LNCaP clone FGC (cell line): ENCODE measurements at regions not wholly inside any gene's neighbourhood (a gene's known extent, or its start where the extent isn't known, plus 50 kb on each side); places are given as distances from the start of the nearest gene placed in this dataset.
"Not testable (repeated sequence)": the region's sequence is repeated elsewhere in the genome, so short reads cannot be mapped to it uniquely, and the experiment has no call there.

ENCODE experiments used
- DNase-seq: peaks from one replicate; pipeline ENCODE4 v3.0.0-alpha.2; 2011; ENCODE audit warnings: low read depth
- H3K4me3 ChIP-seq: 2 replicates; pipeline ENCODE4 v1.5.1; 2011; ENCODE audit warnings: mild to moderate bottlenecking, low read depth, low read length, control low read depth
- CTCF ChIP-seq: IDR thresholded peaks from 2 replicates; pipeline ENCODE4 v1.5.1; 2012; ENCODE audit warnings: mild to moderate bottlenecking; ENCODE audit not compliant: control insufficient read depth, insufficient read depth; ENCODE audit errors: extremely low read depth

GRCh38 chr7:19561121-19561805, 147.6 kb downstream of the POLR1F start:
- TF ChIP-seq CTCF: no peak
- no peak overlapping the region for H3K4me3 ChIP-seq
- DNase-seq: no peak

GRCh38 chr7:19560111-19560883, 148.5 kb downstream of the POLR1F start:
- H3K4me3 ChIP-seq: no peak overlapping the region
- TF ChIP-seq CTCF: no peak
- DNase-seq: no peak

GRCh38 chr7:19558527-19558926, 150.3 kb downstream of the POLR1F start:
- no peak overlapping the region for H3K4me3 ChIP-seq
- no peak for TF ChIP-seq CTCF
- DNase-seq: no peak

GRCh38 chr7:19557726-19558465, 150.9 kb downstream of the POLR1F start:
- TF ChIP-seq CTCF: no peak

GRCh38 chr7:19554581-19554980, 154.3 kb downstream of the POLR1F start:
- no peak for DNase-seq
- H3K4me3 ChIP-seq: no peak overlapping the region
- no peak for TF ChIP-seq CTCF

More at GRCh38 chr7:19557726-19558465, 150.9 kb downstream of the POLR1F start:
- H3K4me3 ChIP-seq: no peak overlapping the region
- no peak for DNase-seq

GRCh38 chr7:19552576-19552975, 156.3 kb downstream of the POLR1F start:
- no peak for DNase-seq
- no peak overlapping the region for H3K4me3 ChIP-seq
- TF ChIP-seq CTCF: no peak

- H3K4me3 ChIP-seq, DNase-seq: not testable (repeated sequence)
Measured at GRCh38 chr7:19549246-19549645, 159.6 kb downstream of the POLR1F start.
